GM12864 (cell line): ENCODE measurements at regions not wholly inside any gene's neighbourhood (a gene's known extent, or its start where the extent isn't known, plus 50 kb on each side); places are given as distances from the start of the nearest gene placed in this dataset.

Experiments used
- DNase-seq: peaks from one replicate; pipeline ENCODE4 v3.0.0-alpha.2; 2011; ENCODE audit warnings: low read depth
- H3K4me3 ChIP-seq: 2 replicates; pipeline ENCODE4 v1.5.1; 2011; ENCODE audit warnings: mild to moderate bottlenecking, low read depth, low read length, control low read depth
- CTCF ChIP-seq: IDR thresholded peaks from 2 replicates; pipeline ENCODE4 v1.5.1; 2011; ENCODE audit warnings: low read depth, mild to moderate bottlenecking, moderate library complexity, low read length, control low read depth, inconsistent platforms; ENCODE audit errors: missing control alignments

GRCh38 chr18:27581296-27581904 is 396.3 kb upstream of the CHST9 start:
- no peak overlapping the region for H3K4me3 ChIP-seq
- TF ChIP-seq CTCF: no peak
- no peak for DNase-seq

GRCh38 chr18:27579364-27579763 is 394.3 kb upstream of the CHST9 start:
- DNase-seq: no peak
- no peak for TF ChIP-seq CTCF
- no peak overlapping the region for H3K4me3 ChIP-seq

GRCh38 chr18:27577752-27578151 is 392.6 kb upstream of the CHST9 start:
- DNase-seq: no peak
- TF ChIP-seq CTCF: no peak
- H3K4me3 ChIP-seq: no peak overlapping the region

GRCh38 chr18:27577265-27577664 is 392.2 kb upstream of the CHST9 start:
- DNase-seq: no peak
- no peak for TF ChIP-seq CTCF
- H3K4me3 ChIP-seq: no peak overlapping the region

GRCh38 chr18:27567434-27567833 is 382.3 kb upstream of the CHST9 start:
- H3K4me3 ChIP-seq: no peak overlapping the region
- TF ChIP-seq CTCF: no peak
- no peak for DNase-seq

- no peak for TF ChIP-seq CTCF
- H3K4me3 ChIP-seq: no peak overlapping the region
- no peak for DNase-seq
Measured at GRCh38 chr18:27564066-27564465, 379.0 kb upstream of the CHST9 start.

- H3K4me3 ChIP-seq: no peak overlapping the region
- DNase-seq: no peak
- no peak for TF ChIP-seq CTCF
Measured at GRCh38 chr18:27558388-27559155, 373.5 kb upstream of the CHST9 start.
